Cardiac muscle cell (in vitro differentiated cells and primary cell): ENCODE measurements at regions not wholly inside any gene's neighbourhood (a gene's known extent, or its start where the extent isn't known, plus 50 kb on each side); places are given as distances from the start of the nearest gene placed in this dataset.

Source experiments
- DNase-seq, 2 donors: peaks; one replicate each; pipeline versions ENCODE4 v3.0.0 to v3.0.0-alpha.2; 2010 to 2017; ENCODE audit warnings: low read depth in 1 of 2, low spot score in 1 of 2
- H3K27ac ChIP-seq: fragments of 200-600 bp; sonication (generic); 2 replicates; pipeline ENCODE4 v1.5.1; 2016
- H3K27me3 ChIP-seq: fragments of 200-600 bp; sonication (generic); 2 replicates; pipeline ENCODE4 v1.6.0; 2016; ENCODE audit warnings: control low read depth
- H3K36me3 ChIP-seq: fragments of 200-600 bp; sonication (generic); 2 replicates; pipeline ENCODE4 v1.5.1; 2016; ENCODE audit warnings: control low read depth
- H3K4me1 ChIP-seq: fragments of 200-600 bp; sonication (generic); 2 replicates; pipeline ENCODE4 v1.8.1; 2017; ENCODE audit warnings: low read depth, mild to moderate bottlenecking, mixed run types
- H3K4me3 ChIP-seq: fragments of 200-600 bp; sonication (generic); 2 replicates; pipeline ENCODE4 v1.5.1; 2016; ENCODE audit warnings: mild to moderate bottlenecking
- H3K9me3 ChIP-seq: fragments of 200-600 bp; sonication (generic); 2 replicates; pipeline ENCODE4 v1.5.1; 2017; ENCODE audit warnings: low read depth, mild to moderate bottlenecking, control low read depth
- TF ChIP-seq, protein P1 (sequence below): IDR thresholded peaks from 2 replicates; pipeline ENCODE4 v1.5.1; 2012; ENCODE audit warnings: low read depth, mild to moderate bottlenecking, low read length

DNA sequence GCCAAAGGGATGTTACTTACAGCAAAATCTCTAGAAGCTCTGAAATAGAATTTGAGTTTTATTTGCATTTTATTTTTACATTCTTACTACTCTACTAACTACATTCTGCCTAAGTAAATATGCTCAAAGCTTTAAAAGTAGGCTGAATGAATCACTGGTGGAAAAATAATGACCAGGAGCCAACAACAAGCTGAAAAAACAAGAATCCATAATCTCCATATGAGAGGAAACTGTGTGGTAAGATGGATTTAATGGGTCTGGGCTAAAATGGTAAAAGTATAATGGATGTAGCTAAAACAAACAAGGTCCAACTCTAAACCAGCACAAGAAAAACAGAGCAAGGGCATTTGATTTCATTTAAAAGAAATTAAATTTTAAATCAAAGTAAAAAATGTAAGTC is 525.8 kb upstream of the FTMT start:
- no peak for DNase-seq
- TF ChIP-seq, protein P1, sequence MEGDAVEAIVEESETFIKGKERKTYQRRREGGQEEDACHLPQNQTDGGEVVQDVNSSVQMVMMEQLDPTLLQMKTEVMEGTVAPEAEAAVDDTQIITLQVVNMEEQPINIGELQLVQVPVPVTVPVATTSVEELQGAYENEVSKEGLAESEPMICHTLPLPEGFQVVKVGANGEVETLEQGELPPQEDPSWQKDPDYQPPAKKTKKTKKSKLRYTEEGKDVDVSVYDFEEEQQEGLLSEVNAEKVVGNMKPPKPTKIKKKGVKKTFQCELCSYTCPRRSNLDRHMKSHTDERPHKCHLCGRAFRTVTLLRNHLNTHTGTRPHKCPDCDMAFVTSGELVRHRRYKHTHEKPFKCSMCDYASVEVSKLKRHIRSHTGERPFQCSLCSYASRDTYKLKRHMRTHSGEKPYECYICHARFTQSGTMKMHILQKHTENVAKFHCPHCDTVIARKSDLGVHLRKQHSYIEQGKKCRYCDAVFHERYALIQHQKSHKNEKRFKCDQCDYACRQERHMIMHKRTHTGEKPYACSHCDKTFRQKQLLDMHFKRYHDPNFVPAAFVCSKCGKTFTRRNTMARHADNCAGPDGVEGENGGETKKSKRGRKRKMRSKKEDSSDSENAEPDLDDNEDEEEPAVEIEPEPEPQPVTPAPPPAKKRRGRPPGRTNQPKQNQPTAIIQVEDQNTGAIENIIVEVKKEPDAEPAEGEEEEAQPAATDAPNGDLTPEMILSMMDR, result no peak
- H3K4me3 ChIP-seq, result no peak overlapping the region
- no peaks in the 10 kb centered on the region for H3K9me3 ChIP-seq
- no peaks in the 10 kb centered on the region for H3K36me3 ChIP-seq
- no peaks in the 10 kb centered on the region for H3K4me1 ChIP-seq
- no peak overlapping the region for H3K27ac ChIP-seq
- H3K27me3 ChIP-seq, result no peaks in the 10 kb centered on the region

DNA sequence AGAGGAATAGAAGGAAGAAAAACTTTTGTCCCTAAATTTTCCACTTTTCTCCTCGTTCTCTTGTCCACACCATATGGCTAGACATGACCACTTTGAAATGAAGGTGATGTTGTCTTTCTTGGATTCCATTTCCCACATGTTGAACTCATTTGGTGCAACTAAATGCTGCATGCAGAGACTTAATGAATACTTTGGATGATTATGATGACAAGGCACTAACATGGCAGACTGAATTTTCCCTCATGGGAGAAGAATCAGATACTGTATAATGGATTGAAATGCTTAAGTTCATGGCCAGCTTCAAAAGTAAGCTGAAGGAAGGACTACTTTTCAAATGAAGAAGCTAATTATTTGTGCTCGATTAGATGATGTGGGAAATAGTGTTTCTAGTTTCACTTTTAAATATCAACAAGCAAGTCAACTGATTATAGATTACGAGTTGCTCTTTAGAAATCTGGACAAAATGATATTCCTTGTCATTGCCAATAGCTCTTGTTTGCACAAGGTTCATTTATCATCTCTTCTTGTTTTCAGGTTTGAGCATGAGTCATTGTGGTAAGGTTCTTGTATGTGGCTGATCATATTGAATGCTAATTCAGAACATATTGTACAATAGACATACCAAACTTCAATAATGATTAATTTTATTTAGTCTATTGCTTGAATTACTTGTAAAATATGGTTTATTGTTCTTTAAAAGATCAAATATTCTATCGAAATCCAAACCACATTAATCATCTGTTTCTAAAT is 501.3 kb upstream of the FTMT start:
- DNase-seq, result no peak
- Histone ChIP-seq H3K9me3 (no peaks in the 10 kb centered on the region), H3K4me1 (no peaks in the 10 kb centered on the region), H3K27me3 (no peaks in the 10 kb centered on the region), H3K27ac (no peak overlapping the region), H3K36me3 (no peaks in the 10 kb centered on the region), H3K4me3 (no peak overlapping the region)
- TF ChIP-seq, protein P1, result no peak

DNA sequence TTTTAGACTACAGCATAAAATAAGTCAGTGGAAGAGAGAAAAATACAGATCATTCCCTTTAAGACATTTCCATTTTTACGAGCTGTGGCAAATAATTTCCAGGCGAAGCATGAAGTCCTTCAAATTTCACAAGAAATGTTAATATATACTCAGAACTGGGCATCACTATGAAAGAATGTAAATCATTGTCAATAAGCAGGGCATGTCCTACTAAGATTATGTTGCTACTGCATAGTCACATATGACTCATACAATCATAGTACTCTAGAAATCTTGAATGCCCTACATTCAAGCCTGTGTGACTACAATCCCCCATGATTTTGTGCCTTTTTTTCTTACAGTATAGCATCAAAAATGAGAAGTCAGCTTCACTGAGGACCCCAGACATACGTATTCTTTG is 485.2 kb upstream of the FTMT start:
- no peak overlapping the region for H3K4me3 ChIP-seq
- H3K9me3 ChIP-seq, result no peaks in the 10 kb centered on the region
- TF ChIP-seq, protein P1, result no peak
- no peak overlapping the region for H3K27ac ChIP-seq
- H3K4me1 ChIP-seq, result no peaks in the 10 kb centered on the region
- no peak for DNase-seq
- H3K36me3 ChIP-seq, result no peaks in the 10 kb centered on the region
- no peaks in the 10 kb centered on the region for H3K27me3 ChIP-seq

DNA sequence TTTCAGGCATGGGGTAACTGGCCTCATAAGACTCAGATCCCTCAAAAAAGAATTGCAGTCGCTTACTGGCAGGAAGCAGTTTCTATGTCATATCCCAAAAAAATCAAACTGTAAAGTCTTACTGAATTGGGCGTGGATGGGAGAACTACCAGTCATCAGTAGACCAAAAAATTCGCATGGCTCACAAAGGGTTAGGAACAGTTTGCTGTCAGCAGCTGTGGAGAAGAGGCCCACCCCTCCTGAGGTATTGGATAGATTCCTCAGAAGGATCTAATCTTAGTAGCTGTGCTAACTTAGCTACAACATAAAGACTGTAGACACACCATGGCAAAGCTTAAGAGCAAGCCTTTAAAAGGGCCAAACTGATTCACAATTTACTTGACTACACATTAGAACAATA is 478.3 kb upstream of the FTMT start:
- Histone ChIP-seq H3K9me3 (no peaks in the 10 kb centered on the region), H3K27me3 (no peaks in the 10 kb centered on the region), H3K27ac (no peak overlapping the region), H3K4me3 (no peak overlapping the region), H3K4me1 (no peaks in the 10 kb centered on the region), H3K36me3 (no peaks in the 10 kb centered on the region)
- DNase-seq, result no peak
- TF ChIP-seq, protein P1, result no peak

DNA sequence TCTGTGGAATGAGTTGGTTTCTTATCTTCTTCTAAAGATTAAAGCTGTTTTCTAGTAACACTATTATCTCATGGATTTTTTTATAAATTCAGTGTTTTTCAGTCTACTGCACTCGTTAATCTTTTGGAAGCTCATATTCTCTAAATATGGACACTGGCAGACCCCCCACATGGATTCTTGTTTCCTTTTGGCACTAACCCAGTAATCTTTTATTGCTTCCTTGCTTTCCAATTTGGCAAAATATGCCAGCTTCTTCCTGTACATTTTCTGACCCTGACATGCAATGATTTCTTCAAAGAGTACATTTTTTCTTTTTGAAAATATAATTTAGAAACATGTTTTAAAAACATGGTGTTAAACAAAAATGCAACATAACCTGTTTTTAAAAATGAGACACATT is 474.2 kb upstream of the FTMT start:
- Histone ChIP-seq H3K27me3 (no peaks in the 10 kb centered on the region), H3K36me3 (no peaks in the 10 kb centered on the region), H3K9me3 (no peaks in the 10 kb centered on the region), H3K27ac (no peak overlapping the region), H3K4me1 (no peaks in the 10 kb centered on the region), H3K4me3 (no peak overlapping the region)
- TF ChIP-seq, protein P1, result no peak
- DNase-seq, result no peak

DNA sequence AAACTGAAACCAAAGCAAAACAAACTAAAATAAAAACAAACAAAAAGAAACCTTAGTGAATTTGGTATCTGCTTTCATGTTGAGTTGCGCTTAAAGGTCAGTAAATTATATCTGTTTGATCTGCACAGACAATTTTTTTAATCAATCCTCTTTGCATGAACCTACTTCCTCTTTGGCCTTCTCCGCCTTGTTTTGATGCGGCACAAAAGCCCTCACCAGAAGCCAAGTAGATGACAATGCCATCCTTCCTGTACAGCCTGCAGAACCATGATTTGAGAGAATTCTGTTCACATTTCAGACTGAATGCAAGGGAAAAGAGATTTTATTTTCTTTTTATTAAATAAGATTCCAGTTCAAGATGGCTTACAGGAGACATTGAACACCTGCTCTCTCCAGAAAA is 473.6 kb upstream of the FTMT start:
- Histone ChIP-seq H3K27ac (no peak overlapping the region), H3K9me3 (no peaks in the 10 kb centered on the region)
- TF ChIP-seq, protein P1, result no peak

More for the DNA sequence above, 473.6 kb upstream of the FTMT start:
- H3K4me3 ChIP-seq, result no peak overlapping the region
- H3K4me1 ChIP-seq, result no peaks in the 10 kb centered on the region
- no peaks in the 10 kb centered on the region for H3K36me3 ChIP-seq
- DNase-seq, result no peak
- H3K27me3 ChIP-seq, result no peaks in the 10 kb centered on the region
